GM21360 (cell line): ENCODE measurements at regions not wholly inside any gene's neighbourhood (a gene's known extent, or its start where the extent isn't known, plus 50 kb on each side); places are given as distances from the start of the nearest gene placed in this dataset.
"Not testable (repeated sequence)": the region's sequence is repeated elsewhere in the genome, so short reads cannot be mapped to it uniquely, and the experiment has no call there.

ENCODE experiments used
- ATAC-seq: cut with Tn5 transposase; IDR thresholded peaks from one replicate; pipeline ENCODE4 v1.9.1; 2021; ENCODE audit warnings: mild to moderate bottlenecking, moderate library complexity; ENCODE audit not compliant: unreplicated experiment

- ATAC-seq, result no peak
Observed at GRCh38 chr16:52386694-52387093, 160.2 kb downstream of the TOX3 start.

- ATAC-seq, result no peak
Observed at GRCh38 chr16:52384378-52384777, 162.6 kb downstream of the TOX3 start.

- ATAC-seq, result no peak
Observed at GRCh38 chr16:52383640-52384292, 163.2 kb downstream of the TOX3 start.

- ATAC-seq, result no peak
Observed at GRCh38 chr16:52383119-52383518, 163.8 kb downstream of the TOX3 start.

GRCh38 chr16:52379551-52379950 is 167.4 kb downstream of the TOX3 start:
- no peak for ATAC-seq

GRCh38 chr16:52376676-52377280 is 170.2 kb downstream of the TOX3 start:
- ATAC-seq, result no peak

- no peak for ATAC-seq
Observed at GRCh38 chr16:52372313-52372712, 174.6 kb downstream of the TOX3 start.

GRCh38 chr16:52368859-52369258 is 178.1 kb downstream of the TOX3 start:
- ATAC-seq, result no peak

- ATAC-seq, result no peak
Observed at GRCh38 chr16:52367821-52368220, 179.1 kb downstream of the TOX3 start.

- ATAC-seq, result no peak
Observed at GRCh38 chr16:52366983-52367382, 180.0 kb downstream of the TOX3 start.

- ATAC-seq, result no peak
Observed at GRCh38 chr16:52364500-52364899, 182.4 kb downstream of the TOX3 start.

- ATAC-seq, result no peak
Observed at GRCh38 chr16:52363082-52363481, 183.9 kb downstream of the TOX3 start.

- no peak for ATAC-seq
Observed at GRCh38 chr16:52357711-52358110, 189.2 kb downstream of the TOX3 start.

- ATAC-seq, result no peak
Observed at GRCh38 chr16:52353249-52353648, 193.7 kb downstream of the TOX3 start.

GRCh38 chr16:52351451-52351850 is 195.5 kb downstream of the TOX3 start:
- ATAC-seq, result no peak

GRCh38 chr16:52350031-52350642 is 196.8 kb downstream of the TOX3 start:
- ATAC-seq, result no peak

- ATAC-seq, result no peak
Observed at GRCh38 chr16:52346709-52347108, 200.2 kb downstream of the TOX3 start.

GRCh38 chr16:52333673-52334072 is 213.3 kb downstream of the TOX3 start:
- ATAC-seq, result not testable (repeated sequence)

- ATAC-seq, result no peak
Observed at GRCh38 chr16:52320930-52321439, 226.0 kb downstream of the TOX3 start.

- no peak for ATAC-seq
Observed at GRCh38 chr16:52318302-52319009, 228.5 kb downstream of the TOX3 start.

GRCh38 chr16:52316241-52316640 is 230.7 kb downstream of the TOX3 start:
- no peak for ATAC-seq

- no peak for ATAC-seq
Observed at GRCh38 chr16:52312716-52313115, 234.2 kb downstream of the TOX3 start.
